ENCODE measurements at regions not wholly inside any gene's neighbourhood (a gene's known extent, or its start where the extent isn't known, plus 50 kb on each side); places are given as distances from the start of the nearest gene placed in this dataset.

- no peak overlapping the region for H3K4me2 ChIP-seq
- peaks cover 16% of the 10 kb centered on the region; the same call in 1 of the 2 replicates for H3F3A ChIP-seq (ENCODE audit: insufficient read depth, low read depth)
- no peak overlapping the region for H3K4me3 ChIP-seq
- TF ChIP-seq, protein P1, sequence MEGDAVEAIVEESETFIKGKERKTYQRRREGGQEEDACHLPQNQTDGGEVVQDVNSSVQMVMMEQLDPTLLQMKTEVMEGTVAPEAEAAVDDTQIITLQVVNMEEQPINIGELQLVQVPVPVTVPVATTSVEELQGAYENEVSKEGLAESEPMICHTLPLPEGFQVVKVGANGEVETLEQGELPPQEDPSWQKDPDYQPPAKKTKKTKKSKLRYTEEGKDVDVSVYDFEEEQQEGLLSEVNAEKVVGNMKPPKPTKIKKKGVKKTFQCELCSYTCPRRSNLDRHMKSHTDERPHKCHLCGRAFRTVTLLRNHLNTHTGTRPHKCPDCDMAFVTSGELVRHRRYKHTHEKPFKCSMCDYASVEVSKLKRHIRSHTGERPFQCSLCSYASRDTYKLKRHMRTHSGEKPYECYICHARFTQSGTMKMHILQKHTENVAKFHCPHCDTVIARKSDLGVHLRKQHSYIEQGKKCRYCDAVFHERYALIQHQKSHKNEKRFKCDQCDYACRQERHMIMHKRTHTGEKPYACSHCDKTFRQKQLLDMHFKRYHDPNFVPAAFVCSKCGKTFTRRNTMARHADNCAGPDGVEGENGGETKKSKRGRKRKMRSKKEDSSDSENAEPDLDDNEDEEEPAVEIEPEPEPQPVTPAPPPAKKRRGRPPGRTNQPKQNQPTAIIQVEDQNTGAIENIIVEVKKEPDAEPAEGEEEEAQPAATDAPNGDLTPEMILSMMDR (conservative IDR thresholded peaks at IDR 0.05): no peak
- TF ChIP-seq EZH2 (IDR thresholded peaks at IDR 0.05; ENCODE audit: low read depth): no peak
- ChIA-PET CTCF (no interaction called here), POLR2A (ENCODE audit: unreplicated experiment) (no interaction called here)
- H2AFZ ChIP-seq: no peak overlapping the region
- H3K4me1 ChIP-seq (replicated peaks; ENCODE audit: insufficient read depth): peaks cover 36% of the 10 kb centered on the region
- DNase-seq: no peak
- H3K27me3 ChIP-seq (ENCODE audit: insufficient read depth, low read depth): no peaks in the 10 kb centered on the region
- H3K36me3 ChIP-seq (ENCODE audit: low read depth): no peaks in the 10 kb centered on the region
- no peaks in the 10 kb centered on the region for H4K20me1 ChIP-seq (ENCODE audit: insufficient read depth)
- no peak overlapping the region for H3K27ac ChIP-seq
- H3K79me2 ChIP-seq (ENCODE audit: low read depth): no peaks in the 10 kb centered on the region
- no peaks in the 10 kb centered on the region for H3K9me2 ChIP-seq (ENCODE audit: insufficient read depth)
- H3K9me3 ChIP-seq (ENCODE audit: insufficient read depth, low read depth): no peaks in the 10 kb centered on the region
- BruUV-seq (replicated peaks): no TSS peak
- intact Hi-C loops (cut with micrococcal nuclease; ENCODE audit: unreplicated experiment): loop anchor here (2.0 to 10.0 kb wide), 2 partner anchors 47 to 71 kb away; no protein-coding TSS in a partner anchor
Measured at GRCh38 chr9:129411501-129412175, 209.3 kb downstream of the C9orf50 start.

DNA sequence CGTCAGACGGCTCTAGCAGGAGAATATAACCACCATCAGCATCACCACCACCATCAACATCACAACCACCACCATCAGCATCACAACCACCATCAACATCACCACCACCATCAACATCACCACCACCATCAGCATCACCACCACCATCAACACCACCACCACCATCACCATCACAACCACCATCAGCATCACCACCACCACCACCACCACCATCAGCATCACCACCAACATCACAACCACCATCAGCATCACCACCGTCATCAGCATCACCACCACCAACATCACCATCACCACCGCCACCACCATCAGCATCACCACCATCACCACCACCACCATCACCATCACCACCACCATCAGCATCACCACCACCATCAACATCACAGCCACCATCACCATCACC lies 210.7 kb downstream of the C9orf50 start:
- Histone ChIP-seq H3K9me2 (ENCODE audit: insufficient read depth) (no peaks in the 10 kb centered on the region), H3K79me2 (ENCODE audit: low read depth) (no peaks in the 10 kb centered on the region), H2AFZ (no peak overlapping the region), H3K4me2 (no peak overlapping the region), H3K27ac (no peak overlapping the region), H3K27me3 (ENCODE audit: insufficient read depth, low read depth) (no peaks in the 10 kb centered on the region), H3K9me3 (ENCODE audit: insufficient read depth, low read depth) (no peaks in the 10 kb centered on the region), H4K20me1 (ENCODE audit: insufficient read depth) (no peaks in the 10 kb centered on the region), H3K4me3 (no peak overlapping the region), H3F3A (ENCODE audit: insufficient read depth, low read depth) (peaks cover 16% of the 10 kb centered on the region; the same call in 1 of the 2 replicates), H3K36me3 (ENCODE audit: low read depth) (no peaks in the 10 kb centered on the region), H3K4me1 (replicated peaks; ENCODE audit: insufficient read depth) (peaks cover 46% of the 10 kb centered on the region)
- intact Hi-C loops (cut with micrococcal nuclease; ENCODE audit: unreplicated experiment): loop anchor here (10.0 kb wide), 1 partner anchor 45 kb away; no protein-coding TSS in a partner anchor
- TF ChIP-seq, protein P1 (conservative IDR thresholded peaks at IDR 0.05): no peak
- TF ChIP-seq EZH2 (IDR thresholded peaks at IDR 0.05; ENCODE audit: low read depth): no peak
- no TSS peak for BruUV-seq (replicated peaks)
- CTCF ChIA-PET: no interaction called here
- POLR2A ChIA-PET (ENCODE audit: unreplicated experiment): no interaction called here
- DNase-seq: no peak

DNA sequence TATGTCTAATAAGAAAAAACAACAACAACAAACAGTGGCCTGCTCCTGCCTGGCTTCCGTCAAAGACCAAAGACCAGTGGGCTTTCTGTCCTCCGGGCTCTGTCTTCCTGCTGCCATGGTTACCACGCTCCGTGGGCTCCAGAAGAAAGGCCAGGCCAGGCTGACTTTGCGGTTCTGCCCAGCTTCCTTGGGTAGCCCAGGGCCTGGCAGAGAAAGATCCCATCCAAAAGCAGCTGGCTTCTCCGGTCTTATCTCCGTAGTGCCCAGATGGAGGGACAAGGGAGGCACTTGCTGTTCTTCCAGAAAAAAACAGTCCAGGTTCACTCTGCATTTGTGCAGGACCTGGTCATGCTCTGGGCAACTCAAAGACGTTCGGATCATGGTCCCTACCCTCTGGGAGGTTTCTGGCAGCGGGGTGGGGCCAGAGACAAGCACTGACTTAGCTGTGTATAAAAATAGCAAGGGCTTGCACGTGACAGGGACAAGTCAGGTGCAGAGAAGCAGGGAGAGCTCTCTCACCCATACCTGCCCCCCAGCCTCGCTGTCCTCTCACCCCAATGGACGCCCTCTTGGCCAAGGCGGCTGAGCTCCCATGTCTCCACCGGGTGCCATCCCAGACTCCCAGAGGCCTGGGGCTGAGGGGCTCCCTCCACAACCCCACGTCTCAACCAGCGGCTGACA lies 212.2 kb downstream of the C9orf50 start:
- peaks cover 35% of the 10 kb centered on the region for H3K4me1 ChIP-seq (replicated peaks; ENCODE audit: insufficient read depth)
- CTCF ChIA-PET: no interaction called here

More for the DNA sequence above, 212.2 kb downstream of the C9orf50 start:
- DNase-seq: no peak
- Histone ChIP-seq H3K27ac (no peak overlapping the region), H3K4me3 (no peak overlapping the region), H4K20me1 (ENCODE audit: insufficient read depth) (no peaks in the 10 kb centered on the region), H3K36me3 (ENCODE audit: low read depth) (no peaks in the 10 kb centered on the region), H3K9me3 (ENCODE audit: insufficient read depth, low read depth) (no peaks in the 10 kb centered on the region), H2AFZ (no peak overlapping the region), H3K27me3 (ENCODE audit: insufficient read depth, low read depth) (no peaks in the 10 kb centered on the region), H3K9me2 (ENCODE audit: insufficient read depth) (no peaks in the 10 kb centered on the region), H3F3A (ENCODE audit: insufficient read depth, low read depth) (peaks cover 12% of the 10 kb centered on the region; the same call in 1 of the 2 replicates), H3K4me2 (no peak overlapping the region), H3K79me2 (ENCODE audit: low read depth) (no peaks in the 10 kb centered on the region)
- intact Hi-C loops (cut with micrococcal nuclease; ENCODE audit: unreplicated experiment): loop anchor here (5.0 kb wide), 1 partner anchor 231 kb away; the partner anchor contains the start of gene IER5L
- no TSS peak for BruUV-seq (replicated peaks)
- POLR2A ChIA-PET (ENCODE audit: unreplicated experiment): no interaction called here
- no peak for TF ChIP-seq EZH2 (IDR thresholded peaks at IDR 0.05; ENCODE audit: low read depth)
- TF ChIP-seq, protein P1 (conservative IDR thresholded peaks at IDR 0.05): no peak
